DMS53 treated with DMSO at 0.1 percent for 48 hours (cell line): ENCODE measurements at regions not wholly inside any gene's neighbourhood (a gene's known extent, or its start where the extent isn't known, plus 50 kb on each side); places are given as distances from the start of the nearest gene placed in this dataset.

Source experiments
- DNase-seq: peaks from one replicate; lab custom pipeline; 2025; ENCODE audit not compliant: unreplicated experiment; lab: John Stamatoyannopoulos, UW

DNA sequence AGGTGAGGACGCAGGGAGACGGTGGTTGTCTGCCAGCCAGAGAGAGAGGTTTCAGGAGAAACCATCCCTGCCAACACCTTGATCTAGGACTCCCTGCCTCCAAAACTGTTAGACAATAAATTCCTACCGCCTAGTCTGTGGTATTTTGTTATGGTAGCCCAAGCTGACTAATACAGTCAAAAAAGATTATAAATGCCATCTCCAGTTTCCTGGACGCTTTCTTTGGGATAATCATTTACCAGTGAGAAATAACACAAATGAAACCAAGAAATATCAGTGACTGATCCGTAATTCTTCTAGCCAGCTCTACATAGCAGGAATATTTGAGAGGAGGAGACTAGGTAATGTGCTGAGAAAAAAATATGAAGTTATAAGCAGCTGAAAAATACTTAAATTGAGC is 707.8 kb upstream of the LMCD1 start:
- DNase-seq = no peak

DNA sequence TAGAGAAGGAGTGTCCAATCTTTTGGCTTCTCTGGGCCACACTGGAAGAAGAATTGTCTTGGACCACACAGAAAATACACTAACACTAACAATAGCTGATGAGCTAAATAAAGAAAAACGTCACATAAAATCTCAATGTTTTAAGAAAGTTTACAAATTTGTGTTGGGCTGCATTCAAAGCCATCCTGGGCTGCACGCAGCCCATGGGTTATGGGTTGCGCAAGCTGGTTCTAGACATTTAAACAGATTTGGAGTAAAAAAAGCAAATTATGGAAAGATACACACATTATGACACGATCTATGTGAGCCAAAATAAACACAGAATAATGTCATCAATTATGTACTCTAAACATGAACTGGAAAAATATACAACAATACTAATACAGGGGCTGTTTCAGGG is 703.3 kb upstream of the LMCD1 start:
- DNase-seq = no peak

DNA sequence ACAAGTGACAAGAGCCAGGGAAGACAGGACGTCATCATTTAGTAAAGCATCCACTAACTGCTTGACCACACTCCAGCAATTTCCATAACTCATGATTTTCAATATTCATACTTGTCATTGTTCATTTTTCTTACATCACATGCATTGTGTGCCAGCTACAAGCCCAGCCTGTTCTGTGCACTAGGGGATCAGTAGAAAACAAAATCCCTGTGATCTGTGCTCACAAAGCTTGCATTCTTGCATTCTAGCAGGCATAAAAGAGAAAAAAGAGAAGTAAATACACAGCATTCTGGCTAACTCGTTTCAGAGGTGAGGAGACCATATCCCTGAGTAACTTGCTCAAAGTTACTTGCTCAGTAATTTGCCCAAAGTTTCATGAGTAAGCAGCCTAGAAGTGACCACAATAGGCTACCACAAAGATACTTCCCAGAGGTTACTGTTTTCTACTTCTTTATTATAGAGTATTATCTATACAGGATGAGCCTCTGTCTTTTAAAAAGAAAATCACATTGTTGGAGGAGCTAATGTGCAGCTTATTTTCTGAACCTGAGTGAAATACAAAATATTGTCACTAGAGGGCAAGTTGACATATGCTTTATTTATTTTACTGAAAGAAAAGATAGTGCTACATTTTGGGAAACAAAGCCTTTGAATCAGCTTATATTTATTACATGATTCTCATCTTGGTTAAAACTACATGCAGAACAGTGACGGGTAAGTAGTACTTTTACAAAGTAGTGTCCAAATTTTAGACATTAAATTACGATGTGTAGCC is 701.4 kb upstream of the LMCD1 start:
- no peak for DNase-seq

DNA sequence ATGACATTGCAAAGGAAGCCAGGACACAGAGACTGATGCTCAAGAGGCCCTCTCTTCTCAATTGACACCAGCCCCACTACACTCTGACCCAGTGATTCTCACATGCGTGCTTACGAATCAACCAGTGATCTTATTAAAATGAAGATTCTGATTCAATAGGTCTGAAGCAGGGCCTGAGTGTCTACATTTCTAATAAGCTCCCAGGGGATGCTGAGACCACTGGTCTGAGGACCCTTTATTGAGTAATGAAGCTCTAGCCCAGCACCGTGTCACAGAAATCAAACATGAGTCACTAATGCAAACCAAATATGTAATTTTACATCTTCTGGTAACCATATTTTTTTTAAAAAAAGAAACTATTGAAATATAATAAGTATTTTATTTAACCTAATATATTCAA is 689.1 kb upstream of the LMCD1 start:
- DNase-seq = no peak

DNA sequence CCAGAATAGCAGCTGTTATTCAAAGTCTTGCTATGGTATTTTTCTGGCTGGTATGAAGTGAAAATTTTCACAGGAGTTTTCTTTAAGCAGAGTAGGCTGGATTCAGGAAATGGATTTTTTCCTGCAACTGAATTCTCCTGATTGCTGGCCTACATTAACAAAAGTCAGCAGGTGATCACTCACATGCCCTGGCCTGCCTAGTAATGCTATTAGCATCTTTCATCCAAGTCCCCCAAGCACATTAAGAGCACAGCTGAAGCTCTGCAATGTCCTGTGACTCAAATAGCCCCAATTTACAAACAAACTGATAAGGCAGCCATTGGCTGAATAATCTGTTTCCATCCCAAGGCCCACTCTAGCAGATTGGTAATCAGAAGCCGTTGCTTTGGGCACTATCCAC is 688.3 kb upstream of the LMCD1 start:
- DNase-seq = no peak

DNA sequence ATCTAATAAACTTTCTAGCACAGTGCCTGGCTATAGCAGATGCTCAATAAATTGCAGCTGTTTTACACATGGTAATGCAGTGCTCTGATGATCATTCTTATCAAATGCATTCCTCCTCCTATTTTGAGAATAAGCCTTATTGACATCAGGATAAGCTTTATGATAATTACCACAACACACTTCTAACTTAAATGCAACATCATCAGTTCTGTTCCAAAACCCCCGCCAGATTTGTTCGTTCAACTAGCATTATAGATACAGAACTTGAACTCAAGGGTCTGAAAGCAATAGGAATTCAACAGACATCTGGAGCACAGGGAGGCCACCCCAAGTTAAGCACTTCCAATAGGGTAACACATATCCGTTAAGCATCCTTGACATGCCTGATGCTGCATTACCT is 684.4 kb upstream of the LMCD1 start:
- DNase-seq = no peak

DNA sequence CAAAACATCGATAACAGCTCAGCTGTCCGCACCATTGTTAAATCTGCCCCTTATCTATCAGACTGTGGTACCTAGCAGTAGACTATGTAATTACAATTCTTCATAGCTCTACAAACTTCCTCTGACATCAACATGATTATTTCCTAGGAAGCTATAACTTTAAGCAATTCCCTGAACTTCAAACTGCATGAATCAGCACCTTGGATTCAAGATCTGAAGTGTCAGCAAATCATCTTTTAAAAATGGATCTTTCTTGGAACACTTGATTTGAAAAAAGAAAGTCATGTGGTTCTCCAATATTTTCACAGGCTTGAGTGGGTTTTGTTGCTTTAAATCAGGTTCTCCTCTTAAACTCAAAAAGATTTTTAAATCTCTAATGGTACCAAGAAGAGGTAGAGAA is 680.7 kb upstream of the LMCD1 start:
- no peak for DNase-seq

DNA sequence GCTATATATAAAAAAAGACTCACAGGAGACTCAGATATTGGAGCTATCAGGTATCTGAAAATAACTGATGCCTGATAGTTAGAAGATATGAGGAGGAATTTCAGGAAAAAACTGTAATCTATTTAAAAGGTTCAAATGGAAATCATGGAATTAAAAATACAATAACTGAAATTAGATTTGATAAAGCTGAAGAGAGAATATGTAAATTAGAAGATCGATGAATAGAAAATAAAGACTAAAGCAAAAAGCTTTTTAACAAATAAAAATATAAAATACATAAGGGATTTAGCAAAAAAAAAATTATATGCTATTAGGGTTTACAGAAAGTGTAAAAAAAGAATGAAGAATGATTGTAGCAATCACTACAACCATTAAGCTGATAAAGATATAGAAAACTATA is 679.8 kb upstream of the LMCD1 start:
- DNase-seq = no peak

DNA sequence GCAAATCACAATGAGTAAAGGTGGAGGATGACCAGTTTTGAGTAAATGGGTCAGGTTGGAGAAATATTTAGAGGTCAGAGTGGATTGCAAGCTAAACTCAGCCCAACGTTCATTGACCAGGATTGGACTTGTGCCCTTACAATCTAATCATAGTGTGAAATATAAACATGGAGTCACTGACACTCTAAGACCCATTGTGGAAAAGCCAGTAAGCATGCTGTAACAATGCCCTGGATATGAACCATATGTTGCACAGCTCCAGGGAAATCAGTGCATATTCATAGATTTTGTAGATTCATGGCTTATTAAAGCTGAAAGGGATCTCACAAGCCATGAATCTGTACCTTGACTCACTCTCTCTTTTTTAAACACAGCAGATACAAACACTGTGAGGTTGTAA is 660.2 kb upstream of the LMCD1 start:
- DNase-seq = no peak

DNA sequence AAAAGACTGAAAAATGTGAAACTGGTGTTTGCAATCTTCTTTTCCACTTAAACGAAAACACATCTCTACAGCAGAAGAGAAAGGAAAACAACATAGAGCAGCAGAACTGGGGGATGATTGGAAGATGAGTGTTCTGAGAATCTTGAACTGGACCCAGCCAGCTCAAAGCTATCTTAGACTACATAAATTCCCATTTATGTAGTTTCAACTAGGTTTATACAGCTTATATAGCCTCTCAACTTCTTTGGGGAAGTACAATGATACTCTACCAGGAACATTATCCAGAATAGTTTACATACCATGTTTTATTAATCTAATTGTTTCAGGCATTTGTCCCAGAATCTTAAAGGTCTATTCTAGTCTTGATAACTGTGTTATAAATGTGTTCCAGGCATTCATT is 658.2 kb upstream of the LMCD1 start:
- DNase-seq = no peak

DNA sequence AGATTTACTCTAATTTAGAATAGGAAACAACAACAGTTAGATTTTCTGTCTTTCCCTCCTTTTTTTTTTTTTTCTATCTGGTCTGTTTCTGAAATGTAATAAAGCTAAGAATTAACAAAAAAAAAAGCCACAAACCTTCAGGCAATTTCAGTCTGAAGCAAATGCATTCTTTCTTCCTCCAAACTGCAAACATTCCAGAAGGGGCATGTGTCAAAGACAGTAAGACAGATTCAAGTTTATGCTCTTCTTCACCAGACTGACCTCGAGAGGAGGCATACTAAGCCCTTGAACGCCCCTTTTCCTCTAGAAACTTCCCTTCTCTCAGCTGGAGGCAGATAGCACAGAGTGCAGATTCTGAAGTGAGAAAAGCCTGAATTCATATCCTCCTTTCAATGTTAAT is 654.6 kb upstream of the LMCD1 start:
- no peak for DNase-seq

DNA sequence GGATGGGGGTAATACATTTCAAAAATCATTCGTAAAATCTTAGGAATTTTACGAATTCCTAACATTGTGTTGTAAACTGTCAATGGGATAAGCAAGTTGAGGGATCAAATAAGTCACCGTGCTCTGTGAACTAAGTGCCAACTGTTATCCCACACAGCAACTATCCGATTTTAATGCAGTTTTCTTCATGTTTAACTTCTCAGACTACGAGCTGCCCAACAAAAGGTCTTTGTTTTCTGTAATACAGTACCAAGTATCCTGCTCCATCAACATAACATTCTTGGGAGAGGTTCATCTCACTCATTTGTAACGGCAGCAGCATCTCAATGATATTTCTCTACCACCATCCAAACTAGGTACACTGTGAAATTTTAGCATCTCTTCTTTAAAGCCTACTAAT is 654.1 kb upstream of the LMCD1 start:
- no peak for DNase-seq

DNA sequence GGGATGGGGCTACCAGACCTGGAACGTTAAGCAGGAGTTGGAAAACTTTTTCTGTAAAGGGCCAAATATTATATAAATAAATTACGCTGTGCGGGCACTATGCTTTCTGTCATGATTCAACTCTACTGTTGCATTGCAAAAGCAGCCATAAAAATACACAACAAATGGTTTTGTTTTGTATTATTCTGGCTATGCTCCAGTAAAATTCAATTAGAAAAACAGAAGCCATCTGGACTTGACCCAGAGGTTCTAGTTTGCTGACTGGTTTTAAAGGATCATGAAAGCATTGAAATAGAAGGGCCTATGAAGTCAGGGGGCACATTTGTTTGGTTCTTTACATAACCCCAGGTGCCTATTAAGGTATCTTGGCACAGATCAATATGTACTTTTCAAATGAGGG is 647.4 kb upstream of the LMCD1 start:
- DNase-seq = no peak

DNA sequence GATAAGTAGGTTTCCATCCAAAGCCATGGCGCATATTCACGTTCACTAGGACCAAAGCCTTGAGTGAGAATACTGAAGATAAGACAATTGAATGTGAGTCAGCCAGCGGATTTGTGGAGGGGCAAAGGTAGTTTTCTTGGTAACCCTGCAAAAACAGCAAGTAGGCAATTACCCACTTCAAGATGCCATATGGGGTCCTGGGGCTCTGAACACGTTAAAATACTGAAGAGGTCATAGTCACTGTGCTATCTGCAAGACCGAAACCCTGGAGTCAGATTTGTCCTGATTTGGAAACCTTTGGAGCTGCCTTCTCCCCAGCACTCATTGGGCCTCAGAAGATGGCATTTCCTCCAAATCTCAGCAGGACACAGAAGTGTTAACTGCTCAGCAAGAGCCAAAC is 646.9 kb upstream of the LMCD1 start:
- no peak for DNase-seq

DNA sequence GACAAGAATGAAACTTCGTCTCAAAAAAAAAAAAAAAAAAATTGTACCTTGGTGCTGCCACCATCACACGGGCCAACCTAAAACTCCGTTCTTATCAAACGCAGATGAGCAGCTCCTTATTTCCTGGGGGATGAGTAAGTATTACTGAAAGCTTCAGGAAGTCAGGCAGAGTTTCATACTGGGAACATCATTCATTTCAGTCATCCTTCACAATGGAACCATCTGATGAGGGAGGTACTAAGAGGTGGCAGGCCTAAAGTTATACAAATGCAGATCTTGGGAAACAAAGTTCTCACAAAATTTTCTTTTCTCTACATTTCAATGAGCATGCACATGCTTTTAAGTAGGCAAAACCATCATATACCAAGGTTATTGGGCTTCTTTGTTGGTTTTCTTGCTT is 636.0 kb upstream of the LMCD1 start:
- DNase-seq = no peak

DNA sequence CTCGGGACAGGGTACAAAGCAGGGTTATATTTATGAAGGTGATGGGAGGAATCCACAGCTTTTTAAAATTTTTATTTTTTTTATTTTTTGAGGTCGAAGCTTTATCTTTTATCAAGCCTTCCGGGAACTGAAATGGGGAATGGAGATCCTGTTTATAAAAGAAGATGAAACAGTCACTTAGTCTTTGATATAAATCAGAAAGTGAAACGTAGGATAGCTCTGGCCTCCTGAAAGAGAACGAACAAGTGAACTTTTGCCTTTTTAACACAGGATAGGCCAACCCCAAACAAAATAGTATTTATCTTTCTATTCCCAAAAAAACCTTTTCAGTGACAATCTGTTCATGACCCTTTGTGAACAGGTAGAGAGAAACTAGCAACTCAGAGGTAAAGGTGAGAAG is 634.0 kb upstream of the LMCD1 start:
- DNase-seq = no peak

DNA sequence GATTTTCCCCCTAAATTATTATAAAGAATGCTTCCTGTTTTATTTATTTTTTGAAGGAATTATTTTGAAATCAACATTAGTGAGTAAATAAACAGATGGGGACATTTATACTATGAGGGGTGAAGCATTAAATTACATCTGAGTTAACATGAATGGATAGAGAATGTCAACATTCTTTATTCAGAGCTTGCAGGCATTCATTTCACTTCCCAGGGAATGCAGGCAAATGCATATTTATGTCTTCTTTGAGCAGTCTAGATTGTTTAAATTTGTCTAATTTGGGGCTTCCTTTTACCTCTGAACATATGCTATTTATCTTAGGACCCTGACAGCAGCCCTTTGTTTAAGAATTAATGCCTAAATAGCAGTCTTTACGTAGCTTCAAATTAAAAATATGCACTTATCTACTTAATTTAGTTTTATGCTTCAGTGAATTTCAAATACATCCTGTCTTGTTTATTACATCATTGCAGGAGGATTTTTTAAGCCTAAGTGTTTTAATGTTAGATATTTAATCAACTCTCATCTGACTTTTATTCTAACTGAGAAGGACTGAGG is 630.5 kb upstream of the LMCD1 start:
- DNase-seq = no peak

DNA sequence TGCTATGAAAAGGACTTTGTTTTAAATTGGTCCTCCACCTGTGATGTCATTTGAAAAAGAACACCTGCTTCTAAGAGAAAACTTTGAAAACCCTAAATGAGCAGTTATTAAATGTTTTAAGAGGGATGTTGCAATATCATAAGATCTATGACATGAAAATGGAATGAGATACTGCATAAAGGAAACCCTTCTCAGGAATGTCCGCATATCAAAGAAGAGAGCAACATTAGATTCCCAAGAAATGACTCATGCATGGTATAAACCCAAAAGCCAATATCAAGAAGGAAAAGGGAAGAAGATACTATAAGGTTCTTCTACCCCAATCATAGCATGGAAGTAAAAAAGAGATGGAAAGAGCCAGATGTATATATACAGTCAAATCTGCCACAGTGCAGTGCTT is 627.5 kb upstream of the LMCD1 start:
- no peak for DNase-seq

DNA sequence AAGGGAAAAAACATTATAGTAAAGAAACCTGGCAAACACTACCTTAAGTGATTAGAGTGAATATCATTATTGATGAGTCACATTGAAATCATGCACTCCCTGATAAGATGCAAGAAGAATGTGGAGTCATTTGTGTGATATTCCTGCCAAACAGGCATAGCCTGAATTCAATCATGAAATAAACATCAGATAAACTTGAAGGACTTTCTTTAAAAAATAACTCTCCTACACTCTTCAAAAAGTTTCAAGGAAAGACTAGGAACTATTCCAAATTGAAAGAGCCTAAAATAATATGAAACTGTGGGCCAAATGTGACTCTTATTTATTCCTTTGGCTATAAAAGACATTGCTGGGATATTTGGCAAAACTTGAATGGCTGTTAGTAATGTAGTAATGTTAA is 625.7 kb upstream of the LMCD1 start:
- DNase-seq = no peak

DNA sequence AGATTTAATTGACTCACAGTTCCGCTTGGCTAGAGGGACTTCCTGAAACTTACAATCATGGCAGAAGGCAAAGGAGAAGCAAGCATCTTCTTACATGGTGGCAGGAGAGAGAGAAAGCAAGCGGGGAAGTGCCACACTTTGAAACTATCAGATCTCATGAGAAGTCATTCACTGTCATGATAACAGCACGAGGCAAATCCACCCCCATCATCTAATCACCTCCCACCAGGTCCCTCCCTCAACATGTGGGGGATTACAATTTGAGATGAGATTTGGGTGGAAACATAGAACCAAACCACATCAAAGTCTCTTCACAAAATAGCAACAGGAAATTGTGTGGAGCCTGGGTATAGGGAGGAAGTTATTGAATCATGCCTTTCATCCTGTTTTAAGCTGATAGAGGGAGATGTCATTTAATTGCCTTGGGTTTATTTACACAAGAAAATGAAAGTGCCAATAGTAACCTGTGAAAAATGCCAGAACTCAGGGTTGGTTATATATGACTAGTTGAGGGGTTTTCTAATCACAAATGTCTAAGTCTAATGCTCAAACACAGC is 624.8 kb upstream of the LMCD1 start:
- DNase-seq = peak; percentile 0

DNA sequence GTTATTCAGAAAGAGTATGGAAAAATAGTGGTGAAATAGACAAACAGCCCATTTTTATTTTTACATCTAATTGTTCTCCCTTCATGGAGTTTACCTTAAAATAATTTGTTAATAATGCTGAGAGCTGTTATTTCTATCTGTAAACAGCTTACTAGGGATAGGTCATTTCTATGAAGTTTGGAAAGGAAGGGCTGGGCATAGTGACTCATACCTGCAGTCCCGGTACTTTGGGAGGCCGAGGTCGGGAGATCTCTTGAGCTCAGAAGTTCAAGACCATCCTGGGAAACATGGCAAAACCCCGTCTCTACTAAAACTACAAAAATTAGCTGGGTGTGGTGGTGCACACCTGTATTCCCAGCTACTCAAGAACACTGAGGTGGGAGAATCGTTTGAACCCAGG is 624.3 kb upstream of the LMCD1 start:
- DNase-seq = no peak

DNA sequence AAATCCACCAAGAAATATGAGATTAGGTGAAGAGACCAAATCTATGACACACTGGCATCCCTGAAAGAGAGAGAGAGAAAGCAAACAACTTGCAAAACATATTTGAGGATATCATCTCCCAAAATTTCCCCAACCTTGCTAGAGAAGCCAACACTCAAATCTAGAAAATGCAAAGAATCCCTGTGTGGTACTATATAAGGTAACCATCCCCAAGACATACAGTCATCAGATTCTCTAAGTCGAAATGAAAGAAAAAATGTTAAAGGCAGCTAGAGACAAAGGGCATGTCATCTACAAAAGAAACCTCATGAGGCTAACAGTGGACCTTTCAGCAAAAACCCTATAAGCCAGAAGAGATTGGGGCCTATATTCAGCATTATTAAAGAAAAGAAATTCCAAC is 622.1 kb upstream of the LMCD1 start:
- no peak for DNase-seq

DNA sequence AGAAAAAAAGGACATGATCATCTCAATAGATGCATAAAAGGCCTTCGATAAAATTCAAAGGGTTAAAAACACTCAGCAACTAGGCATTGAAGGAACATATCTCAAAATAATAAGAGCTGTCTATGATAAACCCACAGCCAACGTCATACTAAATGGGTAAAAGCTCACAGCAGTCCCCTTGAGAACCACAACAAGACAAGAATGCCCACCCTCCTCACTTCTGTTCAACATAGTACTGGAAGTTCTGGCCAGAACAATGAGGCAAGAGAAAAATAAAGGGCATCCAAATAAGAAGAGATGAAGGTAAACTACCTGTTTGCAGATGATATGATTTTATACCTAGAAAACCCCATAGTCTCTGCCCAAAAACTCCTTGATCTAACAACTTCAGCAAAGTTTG is 619.7 kb upstream of the LMCD1 start:
- DNase-seq = no peak
